IMR-90 (cell line): ENCODE measurements at regions not wholly inside any gene's neighbourhood (a gene's known extent, or its start where the extent isn't known, plus 50 kb on each side); places are given as distances from the start of the nearest gene placed in this dataset.

Experiments used
- ATAC-seq: fragments of 200-7000 bp; cut with Tn5 transposase; 2 replicates; pipeline ENCODE4 v1.9.1; 2020; ENCODE audit warnings: low read depth, mild to moderate bottlenecking, moderate library complexity
- BruUV-seq: library from RNA; stranded (reverse); fragments of 400-500 nt; replicated peaks from 2 replicates; lab custom pipeline; 2021; lab: Mats Ljungman, UMichigan
- CTCF ChIA-PET: fragments of 300-600 bp; formaldehyde crosslinking; extraction: SDS; loops from one replicate; lab custom pipeline; 2021; ENCODE audit warnings: antibody characterized with exemption; lab: Yijun Ruan, JAX
- POLR2A ChIA-PET: fragments of 300-600 bp; sonication (Branson Sonifier 250); formaldehyde crosslinking; loops from one replicate; lab custom pipeline; 2022; ENCODE audit warnings: antibody characterized with exemption; ENCODE audit not compliant: unreplicated experiment; lab: Charles Lee
- DNase-seq: peaks from one replicate; pipeline ENCODE4 v3.0.0; 2013
- H2AFZ ChIP-seq: replicated peaks from 2 replicates; pipeline ENCODE3; 2013; ENCODE audit warnings: low read length, mild to moderate bottlenecking; ENCODE audit not compliant: poor library complexity
- H2AK5ac ChIP-seq: 2 replicates; pipeline ENCODE4 v1.6.1; 2013; ENCODE audit warnings: low read depth, low read length, inconsistent platforms
- H2AK9ac ChIP-seq: replicated peaks from 2 replicates; pipeline ENCODE3; 2013; ENCODE audit warnings: mild to moderate bottlenecking, low read depth, low read length, moderate library complexity; ENCODE audit not compliant: poor library complexity
- H2BK120ac ChIP-seq: 2 replicates; pipeline ENCODE4 v1.6.1; 2013; ENCODE audit warnings: low read depth, low read length, inconsistent platforms
- H2BK15ac ChIP-seq: 3 replicates; pipeline ENCODE4 v1.6.1; 2013; ENCODE audit warnings: low read depth, low read length, inconsistent platforms
- H2BK20ac ChIP-seq: 2 replicates; pipeline ENCODE4 v1.6.1; 2013; ENCODE audit warnings: low read depth, mild to moderate bottlenecking, inconsistent platforms, low read length, moderate library complexity
- H2BK5ac ChIP-seq: 2 replicates; pipeline ENCODE4 v1.6.1; 2013; ENCODE audit warnings: mild to moderate bottlenecking, low read depth, low read length, inconsistent platforms; ENCODE audit not compliant: poor library complexity, severe bottlenecking
- H3K14ac ChIP-seq: replicated peaks from 2 replicates; pipeline ENCODE4 v1.6.1; 2013; ENCODE audit warnings: low read depth, low read length, inconsistent platforms
- H3K18ac ChIP-seq: 2 replicates; pipeline ENCODE4 v1.6.1; 2013; ENCODE audit warnings: low read depth, low read length, control low read depth
- H3K23ac ChIP-seq: 2 replicates; pipeline ENCODE4 v1.6.1; 2013; ENCODE audit warnings: low read depth, low read length, inconsistent platforms
- H3K27ac ChIP-seq: 2 replicates; pipeline ENCODE4 v1.5.1; 2013; ENCODE audit warnings: mild to moderate bottlenecking, control low read depth, low read length; ENCODE audit not compliant: insufficient read depth
- H3K27me3 ChIP-seq: 2 replicates; pipeline ENCODE4 v1.6.1; 2013; ENCODE audit warnings: low read length; ENCODE audit not compliant: control insufficient read depth, insufficient read depth
- H3K36me3 ChIP-seq: 2 replicates; pipeline ENCODE4 v1.6.1; 2013; ENCODE audit warnings: low read length, mixed read lengths; ENCODE audit not compliant: control insufficient read depth, insufficient read depth
- H3K4ac ChIP-seq: 2 replicates; pipeline ENCODE4 v1.6.1; 2013; ENCODE audit warnings: low read depth, low read length, inconsistent platforms
- H3K4me1 ChIP-seq: 2 replicates; pipeline ENCODE4 v1.6.1; 2013; ENCODE audit warnings: low read length, mixed read lengths; ENCODE audit not compliant: control insufficient read depth, insufficient read depth
- H3K4me2 ChIP-seq: 2 replicates; pipeline ENCODE4 v1.6.1; 2013; ENCODE audit warnings: low read depth, mild to moderate bottlenecking, control low read depth, low read length, moderate library complexity
- H3K4me3 ChIP-seq: 2 replicates; pipeline ENCODE4 v1.5.1; 2013; ENCODE audit warnings: low read depth, mild to moderate bottlenecking, control low read depth, low read length, moderate library complexity; ENCODE audit not compliant: insufficient read depth
- H3K56ac ChIP-seq: 2 replicates; pipeline ENCODE4 v1.6.1; 2013; ENCODE audit warnings: low read length, inconsistent platforms; ENCODE audit not compliant: insufficient read depth; ENCODE audit errors: extremely low read depth
- H3K79me1 ChIP-seq, 2 experiments: 2 replicates each; pipeline ENCODE4 v1.6.1; 2013; ENCODE audit warnings: low read length in 2 of 2, inconsistent platforms in 1 of 2, low read depth in 1 of 2
- H3K9ac ChIP-seq: 2 replicates; pipeline ENCODE4 v1.6.1; 2013; ENCODE audit warnings: low read depth, low read length, control low read depth
- H3K9me1 ChIP-seq: 2 replicates; pipeline ENCODE4 v1.6.1; 2013; ENCODE audit warnings: low read length, inconsistent platforms; ENCODE audit not compliant: insufficient read depth
- H3K9me3 ChIP-seq: 2 replicates; pipeline ENCODE4 v1.6.1; 2013; ENCODE audit warnings: low read length; ENCODE audit not compliant: control insufficient read depth, insufficient read depth
- H4K20me1 ChIP-seq: 2 replicates; pipeline ENCODE4 v1.6.1; 2013; ENCODE audit warnings: low read length, inconsistent platforms; ENCODE audit not compliant: insufficient read depth
- H4K5ac ChIP-seq: 2 replicates; pipeline ENCODE4 v1.6.1; 2013; ENCODE audit warnings: mild to moderate bottlenecking, low read depth, low read length, control low read depth
- H4K8ac ChIP-seq, 2 experiments: 2 replicates each; pipeline ENCODE4 v1.6.1; 2013; ENCODE audit warnings: low read depth in 2 of 2, low read length in 2 of 2, control low read depth in 1 of 2, inconsistent platforms in 1 of 2
- H4K91ac ChIP-seq: 2 replicates; pipeline ENCODE4 v1.6.1; 2013; ENCODE audit warnings: low read depth, low read length, inconsistent platforms; ENCODE audit not compliant: insufficient read depth
- BHLHE40 ChIP-seq: fragments of 150-350 bp; IDR thresholded peaks from 2 replicates; pipeline ENCODE4 v1.6.1; 2016; ENCODE audit warnings: mild to moderate bottlenecking, low read depth, low read length
- CEBPB ChIP-seq: IDR thresholded peaks from 2 replicates; pipeline ENCODE4 v1.6.1; 2012; ENCODE audit warnings: low read depth, low read length, improper control_type of control experiment
- CHD1 ChIP-seq: IDR thresholded peaks from 2 replicates; pipeline ENCODE4 v1.6.1; 2012; ENCODE audit warnings: low read depth, low read length, improper control_type of control experiment
- CTCF ChIP-seq: conservative IDR thresholded peaks from 2 replicates; pipeline ENCODE4 v1.5.1; 2012; ENCODE audit warnings: mild to moderate bottlenecking, low read depth, low read length, improper control_type of control experiment
- ELK1 ChIP-seq: fragments of 150-350 bp; IDR thresholded peaks from 2 replicates; pipeline ENCODE4 v1.6.1; 2016; ENCODE audit warnings: low read depth, mild to moderate bottlenecking, low read length, moderate library complexity, borderline replicate concordance
- FOS ChIP-seq: fragments of 150-350 bp; IDR thresholded peaks from 2 replicates; pipeline ENCODE4 v1.6.1; 2016; ENCODE audit warnings: low read depth, low read length
- MAFK ChIP-seq: IDR thresholded peaks from 2 replicates; pipeline ENCODE4 v1.6.1; 2012; ENCODE audit warnings: low read depth, low read length, improper control_type of control experiment
- MAZ ChIP-seq: IDR thresholded peaks from 2 replicates; pipeline ENCODE4 v1.6.1; 2012; ENCODE audit warnings: low read depth, mild to moderate bottlenecking, low read length, improper control_type of control experiment, moderate library complexity, borderline replicate concordance
- MXI1 ChIP-seq: IDR thresholded peaks from 2 replicates; pipeline ENCODE4 v1.6.1; 2012; ENCODE audit warnings: low read depth, mild to moderate bottlenecking, low read length, moderate library complexity, borderline replicate concordance
- NFE2L2 ChIP-seq: fragments of 150-350 bp; IDR thresholded peaks from 2 replicates; pipeline ENCODE4 v1.6.1; 2016; ENCODE audit warnings: low read depth, mild to moderate bottlenecking, low read length
- POLR2A ChIP-seq: IDR thresholded peaks from 2 replicates; pipeline ENCODE4 v1.6.1; 2012; ENCODE audit warnings: mild to moderate bottlenecking, low read depth, low read length
- RAD21 ChIP-seq: IDR thresholded peaks from 2 replicates; pipeline ENCODE4 v1.6.1; 2012; ENCODE audit warnings: low read length, improper control_type of control experiment
- RCOR1 ChIP-seq: IDR thresholded peaks from 2 replicates; pipeline ENCODE4 v1.6.1; 2012; ENCODE audit warnings: mild to moderate bottlenecking, low read length, improper control_type of control experiment; ENCODE audit not compliant: insufficient replicate concordance
- RFX5 ChIP-seq: IDR thresholded peaks from 2 replicates; pipeline ENCODE4 v1.8.0; 2012; ENCODE audit warnings: low read depth, mild to moderate bottlenecking, low read length, moderate library complexity
- SMC3 ChIP-seq: fragments of 150-350 bp; IDR thresholded peaks from 2 replicates; pipeline ENCODE4 v1.6.1; 2016; ENCODE audit warnings: low read depth, mild to moderate bottlenecking, antibody characterized with exemption, low read length, moderate library complexity
- USF2 ChIP-seq: fragments of 150-350 bp; IDR thresholded peaks from 2 replicates; pipeline ENCODE4 v1.6.1; 2017; ENCODE audit warnings: mild to moderate bottlenecking, antibody characterized with exemption, low read length, low read depth
- whole genome bisulfite sequencing, 2 experiments: methylation state at CpG; one replicate each; pipeline versions ENCODE4 v1.1.5 to v1.1.7; 2013; ENCODE audit warnings: missing lambda C conversion rate in 2 of 2; ENCODE audit not compliant: insufficient read length in 1 of 2; ENCODE audit errors: extremely low coverage in 2 of 2; 5-methylcytosine and 5-hydroxymethylcytosine counted together
- dilution Hi-C: fragments of 300-500 bp; cut with HindIII; formaldehyde crosslinking; loops from one replicate; pipeline ENCODE4 v1.14.3; 2018; ENCODE audit warnings: low sequenced_read_pairs; ENCODE audit not compliant: unreplicated experiment
- in situ Hi-C: fragments of 300-500 bp; cut with MboI; formaldehyde crosslinking; loops from 3 replicates; pipeline ENCODE4 v1.14.3; 2019; ENCODE audit warnings: low sequenced_read_pairs, inconsistent platforms, mixed read lengths
- intact Hi-C: fragments of 100-400 bp; cut with micrococcal nuclease; formaldehyde crosslinking; loops from 2 replicates; pipeline ENCODE4 v1.10.0; 2022

- ATAC-seq (no peak), DNase-seq (no peak)
- Histone ChIP-seq H3K9me1 (no peaks in the 10 kb centered on the region), H3K23ac (no peak overlapping the region), H3K4me3 (no peak overlapping the region), H4K8ac (no peak overlapping the region), H2BK5ac (no peak overlapping the region), H2BK20ac (no peak overlapping the region), H3K4ac (no peak overlapping the region), H3K9ac (no peak overlapping the region), H3K27me3 (no peaks in the 10 kb centered on the region), H3K9me3 (no peaks in the 10 kb centered on the region), H2BK120ac (no peak overlapping the region), H2BK15ac (no peak overlapping the region), H3K36me3 (no peaks in the 10 kb centered on the region), H3K79me1 (no peaks in the 10 kb centered on the region), H4K20me1 (no peaks in the 10 kb centered on the region), H3K4me2 (no peak overlapping the region), H4K5ac (no peak overlapping the region), H3K18ac (no peak overlapping the region), H3K27ac (no peak overlapping the region), H4K91ac (no peak overlapping the region), H2AFZ (no peak overlapping the region), H3K56ac (no peak overlapping the region), H3K14ac (no peak overlapping the region), H2AK5ac (no peak overlapping the region), H2AK9ac (no peak overlapping the region), H3K4me1 (no peaks in the 10 kb centered on the region)
- no TSS peak for BruUV-seq
- no peak for TF ChIP-seq POLR2A
- TF ChIP-seq USF2 = no peak
- no peak for TF ChIP-seq RCOR1
- TF ChIP-seq CEBPB = no peak
- no peak for TF ChIP-seq MAZ
- no peak for TF ChIP-seq RAD21
- TF ChIP-seq CTCF = no peak
- no peak for TF ChIP-seq RFX5
- TF ChIP-seq CHD1 = no peak
- no peak for TF ChIP-seq MXI1
- TF ChIP-seq SMC3 = no peak
- no peak for TF ChIP-seq BHLHE40
- TF ChIP-seq ELK1 = no peak
- no peak for TF ChIP-seq NFE2L2
- no peak for TF ChIP-seq FOS
- no peak for TF ChIP-seq MAFK
- POLR2A ChIA-PET = no interaction called here
- dilution Hi-C loops = no loop called here
- CTCF ChIA-PET = no interaction called here
- intact Hi-C loops = loop anchor here (10.0 kb wide), 1 partner anchor 210 kb away; no protein-coding TSS in a partner anchor
- WGBS, 2 experiments = no CpG with 5 or more reads among the region's 2 CpGs
- in situ Hi-C loops = no loop called here
Observed at GRCh38 chr1:58264462-58264861, 282.1 kb downstream of the OMA1 start.
